GM10248 (cell line): ENCODE measurements at regions not wholly inside any gene's neighbourhood (a gene's known extent, or its start where the extent isn't known, plus 50 kb on each side); places are given as distances from the start of the nearest gene placed in this dataset.
A peak's percentile ranks its signal among the peaks of the same experiment; 100 is the strongest.

Experiments
- CTCF ChIA-PET: fragments of 300-600 bp; sonication (Branson Sonifier 250); formaldehyde crosslinking; extraction: SDS; loops from one replicate; lab custom pipeline; 2021; ENCODE audit warnings: antibody characterized with exemption; lab: Yijun Ruan, JAX
- POLR2A ChIA-PET: fragments of 350-650 bp; sonication (Branson Sonifier 250); formaldehyde crosslinking; extraction: SDS; loops from one replicate; lab custom pipeline; 2020; ENCODE audit warnings: antibody characterized with exemption; lab: Yijun Ruan, JAX
- DNase-seq: peaks from one replicate; pipeline ENCODE4 v3.0.0; 2012; ENCODE audit errors: extremely low spot score
- CTCF ChIP-seq: IDR thresholded peaks from 2 replicates; pipeline ENCODE4 v1.5.1; 2012; ENCODE audit warnings: mild to moderate bottlenecking, low read depth; ENCODE audit errors: extremely low read depth, missing control alignments, control extremely low read depth

DNA sequence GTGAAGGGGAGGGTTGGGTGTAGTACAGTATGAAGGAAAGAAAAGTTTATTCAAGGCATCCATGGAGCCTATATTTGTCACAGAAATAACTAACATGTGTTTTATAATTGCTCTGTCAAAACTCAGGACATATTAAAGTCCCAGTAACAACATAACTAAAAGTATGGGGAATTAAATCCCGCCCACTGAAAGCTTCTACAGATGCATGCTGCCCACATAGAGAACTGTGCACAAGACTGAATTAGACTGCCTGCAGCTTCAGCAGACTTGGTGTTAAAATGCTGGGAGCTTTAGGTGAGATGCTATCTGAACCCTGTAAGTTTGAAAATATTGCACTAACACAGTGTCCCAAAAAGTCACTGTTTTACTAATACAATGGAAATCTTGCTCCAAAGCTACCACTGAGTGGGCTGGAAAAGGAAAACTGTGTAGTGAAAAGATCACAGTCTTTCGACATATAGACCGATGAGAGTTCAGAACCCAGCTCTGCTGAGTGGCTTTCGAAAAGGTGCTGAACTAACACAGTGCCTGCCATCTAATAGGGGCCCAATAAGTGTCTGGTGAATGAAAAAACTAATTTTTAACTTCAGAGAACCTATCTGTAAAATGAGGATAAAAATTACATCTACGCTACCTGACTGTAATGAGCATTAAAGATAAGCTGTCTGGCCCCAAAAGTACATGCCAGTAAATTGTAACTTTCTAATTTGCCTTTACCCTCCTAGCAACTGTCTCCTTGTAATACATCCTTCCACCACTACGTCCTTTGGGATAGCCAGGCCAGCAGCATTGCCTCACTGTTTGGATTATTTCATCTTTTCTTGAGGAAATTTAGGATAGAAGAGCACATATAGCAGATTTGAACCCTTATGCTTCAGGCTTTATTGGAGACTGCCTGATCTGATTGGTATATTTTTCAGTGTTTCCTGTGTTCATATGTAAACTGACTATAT, 237.6 kb downstream of the BCAT1 start:
- no peak for DNase-seq
- ChIA-PET POLR2A (no interaction called here), CTCF (interaction anchor here (1.3 to 1.4 kb wide), 3 partner anchors 30 to 103 kb away, joined by 3 to 5 read pairs (median 4); no protein-coding TSS in a partner anchor)
- TF ChIP-seq CTCF = no peak

DNA sequence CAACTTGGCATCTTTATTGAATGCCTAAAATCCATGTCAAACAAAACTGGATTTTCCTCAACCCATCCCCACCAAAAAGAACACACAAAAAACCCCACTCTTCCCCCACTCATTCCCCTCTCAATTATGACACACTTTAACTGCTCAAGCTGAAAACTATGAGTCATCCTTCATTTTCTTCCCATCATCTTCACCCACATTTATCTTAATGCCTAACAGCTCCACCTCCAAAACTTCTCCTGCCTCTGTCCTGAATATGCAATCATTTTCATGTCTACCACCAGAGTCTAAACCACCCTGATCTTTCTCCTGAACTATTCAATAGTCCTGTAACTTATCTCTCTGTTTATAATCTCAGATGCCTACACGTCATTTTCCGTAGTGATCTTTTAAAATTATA, 239.7 kb downstream of the BCAT1 start:
- DNase-seq = no peak
- no peak for TF ChIP-seq CTCF
- ChIA-PET CTCF (no interaction called here), POLR2A (no interaction called here)

DNA sequence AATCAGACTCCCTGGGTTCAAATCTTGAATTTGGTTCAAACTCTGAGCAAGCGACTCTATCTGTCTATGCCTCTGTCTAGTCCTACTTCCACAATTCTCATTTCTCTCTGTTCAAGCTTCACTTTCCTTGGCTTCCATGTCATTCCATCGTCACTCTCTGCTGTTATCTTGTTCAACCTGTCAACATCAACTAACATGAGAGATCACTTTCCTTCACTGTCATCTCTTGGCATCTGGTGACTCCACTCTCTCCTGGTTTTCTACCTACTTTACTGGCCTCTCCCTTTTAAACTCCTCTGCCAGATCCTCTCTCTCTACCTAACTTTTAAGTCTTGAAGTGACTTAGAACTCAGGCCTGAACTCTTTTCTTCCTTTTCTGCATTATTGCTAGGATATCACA, 240.2 kb downstream of the BCAT1 start:
- no peak for DNase-seq
- POLR2A ChIA-PET = no interaction called here
- no peak for TF ChIP-seq CTCF
- CTCF ChIA-PET = interaction anchor here (0.9 kb wide), 1 partner anchor 9 kb away, joined by 3 read pairs; no protein-coding TSS in a partner anchor

- TF ChIP-seq CTCF = no peak
- no peak for DNase-seq
- ChIA-PET CTCF (interaction anchor here (0.9 kb wide), 1 partner anchor 8 kb away, joined by 3 read pairs; no protein-coding TSS in a partner anchor), POLR2A (no interaction called here)
Measured at GRCh38 chr12:24708043-24708442, 240.9 kb downstream of the BCAT1 start.

DNA sequence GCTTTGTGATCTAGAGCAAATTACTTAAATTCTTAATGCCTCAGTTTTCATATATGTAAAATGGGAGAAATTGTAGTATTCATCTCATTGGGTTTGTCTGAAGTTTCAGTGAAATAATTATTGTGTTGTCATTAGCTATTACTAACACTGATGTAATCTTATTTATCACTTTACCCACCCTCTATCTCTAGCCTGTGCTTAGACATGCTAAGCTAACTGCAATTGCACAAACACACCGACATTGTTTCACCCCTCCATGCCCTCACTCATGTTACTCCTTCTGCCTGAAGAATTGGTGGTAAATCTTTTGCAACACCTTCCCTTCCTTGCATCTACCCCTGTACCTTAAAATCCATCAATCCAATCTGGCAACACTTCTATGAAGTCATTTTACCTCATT, 241.6 kb downstream of the BCAT1 start:
- ChIA-PET POLR2A (no interaction called here), CTCF (no interaction called here)
- TF ChIP-seq CTCF = no peak
- no peak for DNase-seq

DNA sequence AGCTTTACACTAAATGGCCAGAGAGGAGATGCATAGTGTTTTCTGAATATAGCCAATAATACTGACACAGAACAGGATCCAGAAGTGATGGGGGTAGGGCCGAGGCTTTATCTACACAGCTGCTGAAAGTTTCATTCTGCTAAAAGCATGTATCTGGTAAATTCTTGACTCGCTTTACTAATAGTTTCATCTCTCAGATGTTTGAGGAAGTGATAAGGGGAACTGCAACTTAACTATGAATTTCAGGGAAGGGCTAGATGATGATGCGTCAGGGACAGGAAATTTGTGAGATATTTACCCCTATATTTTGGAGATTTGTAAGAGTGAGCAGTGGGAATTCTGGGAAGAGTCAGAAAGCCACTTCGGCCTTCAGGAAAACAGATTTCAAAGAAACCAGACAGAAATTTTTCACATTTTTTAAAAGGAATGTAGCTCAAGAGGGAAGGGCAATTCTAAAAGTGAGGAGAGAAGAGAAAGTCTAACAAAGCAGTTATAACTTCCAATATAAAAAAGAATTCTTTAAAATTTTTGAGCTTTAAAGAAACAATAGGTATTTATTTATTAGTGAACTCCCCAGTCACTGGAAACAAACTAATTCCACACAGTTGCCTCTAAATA, 243.1 kb downstream of the BCAT1 start:
- ChIA-PET CTCF (interaction anchor here (1.3 to 1.8 kb wide), 2 partner anchors 10 to 11 kb away, joined by 4 to 6 read pairs; no protein-coding TSS in a partner anchor), POLR2A (no interaction called here)
- DNase-seq = peak; percentile 69
- no peak for TF ChIP-seq CTCF
